PC-9 (cell line): ENCODE measurements at regions not wholly inside any gene's neighbourhood (a gene's known extent, or its start where the extent isn't known, plus 50 kb on each side); places are given as distances from the start of the nearest gene placed in this dataset.
A peak's percentile ranks its signal among the peaks of the same experiment; 100 is the strongest.

ENCODE experiments used
- BruUV-seq: library from RNA; stranded (reverse); fragments of 400-500 nt; replicated peaks from 2 replicates; lab custom pipeline; 2021; lab: Mats Ljungman, UMichigan
- CTCF ChIA-PET: fragments of 300-600 bp; sonication (Branson Sonifier 250); formaldehyde crosslinking; loops from one replicate; lab custom pipeline; 2022; ENCODE audit warnings: antibody characterized with exemption; lab: Charles Lee
- POLR2A ChIA-PET: fragments of 300-600 bp; sonication (Branson Sonifier 250); formaldehyde crosslinking; loops from one replicate; lab custom pipeline; 2022; ENCODE audit warnings: antibody characterized with exemption; ENCODE audit not compliant: unreplicated experiment; lab: Charles Lee
- DNase-seq, 2 experiments: peaks; one replicate each; pipeline versions ENCODE4 v3.0.0 to v3.0.0-alpha.2; 2015 to 2022; ENCODE audit warnings: mixed read lengths in 1 of 2
- H2AFZ ChIP-seq: fragments of 200-600 bp; sonication (generic); 2 replicates; pipeline ENCODE4 v1.8.1; 2017; ENCODE audit warnings: antibody characterized with exemption
- H3F3A ChIP-seq: fragments of 200-600 bp; sonication (generic); 2 replicates; pipeline ENCODE4 v1.8.1; 2017; ENCODE audit warnings: antibody characterized with exemption, mild to moderate bottlenecking, low read depth; ENCODE audit not compliant: insufficient read depth
- H3K27ac ChIP-seq: fragments of 200-600 bp; sonication (generic); 2 replicates; pipeline ENCODE4 v1.6.1; 2016; ENCODE audit warnings: mixed run types
- H3K27me3 ChIP-seq: fragments of 200-600 bp; sonication (generic); 2 replicates; pipeline ENCODE4 v1.6.1; 2016; ENCODE audit warnings: low read depth, mixed run types; ENCODE audit not compliant: insufficient read depth
- H3K36me3 ChIP-seq: fragments of 200-600 bp; sonication (generic); 2 replicates; pipeline ENCODE4 v1.6.1; 2016; ENCODE audit warnings: low read depth, mixed run types
- H3K4me1 ChIP-seq: fragments of 200-600 bp; sonication (generic); replicated peaks from 2 replicates; pipeline ENCODE4 v1.6.1; 2016; ENCODE audit warnings: mixed run types; ENCODE audit not compliant: insufficient read depth
- H3K4me2 ChIP-seq: fragments of 200-600 bp; sonication (generic); 2 replicates; pipeline ENCODE4 v1.6.1; 2017; ENCODE audit warnings: mixed run types
- H3K4me3 ChIP-seq: fragments of 200-600 bp; sonication (generic); 2 replicates; pipeline ENCODE4 v1.6.1; 2016; ENCODE audit warnings: mixed run types
- H3K79me2 ChIP-seq: fragments of 200-600 bp; sonication (generic); 2 replicates; pipeline ENCODE4 v1.6.1; 2017; ENCODE audit warnings: low read depth, mixed run types
- H3K9me2 ChIP-seq: fragments of 200-600 bp; sonication (generic); 2 replicates; pipeline ENCODE4 v1.8.1; 2017; ENCODE audit warnings: mild to moderate bottlenecking; ENCODE audit not compliant: insufficient read depth
- H3K9me3 ChIP-seq: fragments of 200-600 bp; sonication (generic); 2 replicates; pipeline ENCODE4 v1.8.1; 2016; ENCODE audit warnings: low read depth; ENCODE audit not compliant: insufficient read depth
- H4K20me1 ChIP-seq: fragments of 200-600 bp; sonication (generic); 2 replicates; pipeline ENCODE4 v1.8.1; 2017; ENCODE audit not compliant: insufficient read depth
- CTCF ChIP-seq: fragments of 200-600 bp; sonication (generic); conservative IDR thresholded peaks from 2 replicates; pipeline ENCODE4 v1.6.1; 2017; ENCODE audit warnings: mixed run types, antibody characterized with exemption, mild to moderate bottlenecking, moderate library complexity
- EZH2 ChIP-seq: fragments of 200-600 bp; sonication (generic); IDR thresholded peaks from 2 replicates; pipeline ENCODE4 v1.8.0; 2017; ENCODE audit warnings: antibody characterized with exemption, low read depth
- intact Hi-C: fragments of 100-400 bp; cut with micrococcal nuclease; formaldehyde crosslinking; loops from one replicate; pipeline ENCODE4 v1.10.0; 2022; ENCODE audit not compliant: unreplicated experiment

GRCh38 chr17:22692066-22692805 is 999.9 kb downstream of the KCNJ18 start:
- Histone ChIP-seq H3K27ac (no peak overlapping the region), H3K4me2 (no peak overlapping the region), H3K36me3 (no peaks in the 10 kb centered on the region), H3K27me3 (peaks cover 16% of the 10 kb centered on the region; the same call in 1 of the 2 replicates), H3K4me1 (no peaks in the 10 kb centered on the region), H3F3A (no peaks in the 10 kb centered on the region), H2AFZ (no peak overlapping the region), H3K9me2 (no peaks in the 10 kb centered on the region), H3K79me2 (no peaks in the 10 kb centered on the region), H3K9me3 (no peaks in the 10 kb centered on the region), H3K4me3 (no peak overlapping the region), H4K20me1 (no peaks in the 10 kb centered on the region)
- intact Hi-C loops = no loop called here
- CTCF ChIA-PET = no interaction called here
- TF ChIP-seq EZH2 (no peak), CTCF (no peak)
- no TSS peak for BruUV-seq
- DNase-seq = no peak
- POLR2A ChIA-PET = no interaction called here

DNA sequence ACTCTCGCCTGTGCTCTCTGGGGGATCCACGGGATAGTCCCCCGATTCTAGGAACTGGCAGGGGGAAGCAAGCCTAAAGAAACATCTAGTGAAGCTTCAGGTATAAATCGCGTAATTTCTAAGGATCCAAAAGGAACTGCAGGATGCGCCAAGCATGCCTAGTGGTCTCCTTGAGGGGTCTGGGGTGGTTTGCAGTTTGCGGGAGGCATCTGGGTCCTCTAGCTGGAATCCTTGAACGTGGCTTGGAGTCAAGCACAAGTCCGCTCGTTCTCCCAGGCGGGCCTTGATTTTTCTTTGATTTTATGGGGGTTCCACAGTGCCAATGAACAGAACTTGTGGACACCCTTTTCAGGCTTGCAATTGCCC is 1000.5 kb downstream of the KCNJ18 start:
- no peaks in the 10 kb centered on the region for H3K9me2 ChIP-seq
- H3K4me2 ChIP-seq = no peak overlapping the region
- no TSS peak for BruUV-seq
- H4K20me1 ChIP-seq = no peaks in the 10 kb centered on the region
- peaks cover 16% of the 10 kb centered on the region; the same call in 1 of the 2 replicates for H3K27me3 ChIP-seq
- POLR2A ChIA-PET = no interaction called here
- no peaks in the 10 kb centered on the region for H3K36me3 ChIP-seq
- intact Hi-C loops = no loop called here
- no peaks in the 10 kb centered on the region for H3K4me1 ChIP-seq
- no peak overlapping the region for H3K27ac ChIP-seq
- TF ChIP-seq CTCF (no peak), EZH2 (no peak)
- H3K4me3 ChIP-seq = no peak overlapping the region
- H3K79me2 ChIP-seq = no peaks in the 10 kb centered on the region
- DNase-seq = no peak
- H3F3A ChIP-seq = no peaks in the 10 kb centered on the region
- H2AFZ ChIP-seq = no peak overlapping the region
- no peaks in the 10 kb centered on the region for H3K9me3 ChIP-seq
- CTCF ChIA-PET = no interaction called here

- Histone ChIP-seq H3K4me1 (no peaks in the 10 kb centered on the region), H3F3A (no peaks in the 10 kb centered on the region), H3K4me2 (no peak overlapping the region), H3K36me3 (no peaks in the 10 kb centered on the region), H3K9me2 (no peaks in the 10 kb centered on the region), H4K20me1 (no peaks in the 10 kb centered on the region), H3K9me3 (no peaks in the 10 kb centered on the region), H3K27ac (no peak overlapping the region), H3K27me3 (peaks cover 16% of the 10 kb centered on the region; the same call in 1 of the 2 replicates), H2AFZ (no peak overlapping the region), H3K79me2 (no peaks in the 10 kb centered on the region), H3K4me3 (no peak overlapping the region)
- intact Hi-C loops = no loop called here
- TF ChIP-seq EZH2 = no peak
- peak; percentile 54 for TF ChIP-seq CTCF
- ChIA-PET POLR2A (no interaction called here), CTCF (no interaction called here)
- DNase-seq = no peak
- no TSS peak for BruUV-seq
Measured at GRCh38 chr17:22694362-22695227, 1002.3 kb downstream of the KCNJ18 start.
